ENCODE measurements at regions not wholly inside any gene's neighbourhood (a gene's known extent, or its start where the extent isn't known, plus 50 kb on each side); places are given as distances from the start of the nearest gene placed in this dataset.

GRCh38 chr3:30471796-30472489 lies 134.5 kb upstream of the TGFBR2 start:
- Histone ChIP-seq H3K27ac (ENCODE audit: low read depth, low read length) (no peak overlapping the region), H3K36me3 (ENCODE audit: insufficient read depth, low read length) (no peaks in the 10 kb centered on the region), H3K4me1 (ENCODE audit: insufficient read depth, low read length) (peaks cover 40% of the 10 kb centered on the region), H4K20me1 (ENCODE audit: insufficient read depth, low read length) (no peaks in the 10 kb centered on the region), H3K79me2 (ENCODE audit: insufficient read depth, low read length) (no peaks in the 10 kb centered on the region), H2AFZ (ENCODE audit: low read length) (no peak overlapping the region), H3K9me3 (ENCODE audit: low read depth, low read length) (no peaks in the 10 kb centered on the region), H3K27me3 (ENCODE audit: insufficient read depth, low read length) (no peaks in the 10 kb centered on the region), H3K4me3 (ENCODE audit: insufficient read depth, low read length) (no peak overlapping the region), H3K4me2 (ENCODE audit: insufficient read depth, low read length) (no peak overlapping the region)
- DNase-seq (ENCODE audit: insufficient read length, low spot score, missing footprints) = no peak
- TF ChIP-seq CTCF (IDR thresholded peaks at IDR 0.05; ENCODE audit: extremely low read depth, low read depth, low read length) = no peak

GRCh38 chr3:30473374-30474051 lies 132.9 kb upstream of the TGFBR2 start:
- Histone ChIP-seq H2AFZ (ENCODE audit: low read length) (no peak overlapping the region), H3K27ac (ENCODE audit: low read depth, low read length) (peak overlapping the region; percentile 70), H3K4me3 (ENCODE audit: insufficient read depth, low read length) (no peak overlapping the region), H3K4me1 (ENCODE audit: insufficient read depth, low read length) (peaks cover 36% of the 10 kb centered on the region), H3K36me3 (ENCODE audit: insufficient read depth, low read length) (no peaks in the 10 kb centered on the region), H4K20me1 (ENCODE audit: insufficient read depth, low read length) (no peaks in the 10 kb centered on the region), H3K9me3 (ENCODE audit: low read depth, low read length) (no peaks in the 10 kb centered on the region), H3K79me2 (ENCODE audit: insufficient read depth, low read length) (no peaks in the 10 kb centered on the region), H3K27me3 (ENCODE audit: insufficient read depth, low read length) (no peaks in the 10 kb centered on the region), H3K4me2 (ENCODE audit: insufficient read depth, low read length) (no peak overlapping the region)
- no peak for TF ChIP-seq CTCF (IDR thresholded peaks at IDR 0.05; ENCODE audit: extremely low read depth, low read depth, low read length)
- DNase-seq (ENCODE audit: insufficient read length, low spot score, missing footprints) = no peak

GRCh38 chr3:30474371-30474770 lies 132.0 kb upstream of the TGFBR2 start:
- Histone ChIP-seq H3K27me3 (ENCODE audit: insufficient read depth, low read length) (no peaks in the 10 kb centered on the region), H3K4me1 (ENCODE audit: insufficient read depth, low read length) (peaks cover 36% of the 10 kb centered on the region), H3K4me2 (ENCODE audit: insufficient read depth, low read length) (no peak overlapping the region), H3K4me3 (ENCODE audit: insufficient read depth, low read length) (no peak overlapping the region), H4K20me1 (ENCODE audit: insufficient read depth, low read length) (no peaks in the 10 kb centered on the region), H3K79me2 (ENCODE audit: insufficient read depth, low read length) (no peaks in the 10 kb centered on the region), H3K27ac (ENCODE audit: low read depth, low read length) (peak overlapping the region; percentile 70), H3K9me3 (ENCODE audit: low read depth, low read length) (no peaks in the 10 kb centered on the region), H3K36me3 (ENCODE audit: insufficient read depth, low read length) (no peaks in the 10 kb centered on the region), H2AFZ (ENCODE audit: low read length) (no peak overlapping the region)
- no peak for DNase-seq (ENCODE audit: insufficient read length, low spot score, missing footprints)
- TF ChIP-seq CTCF (IDR thresholded peaks at IDR 0.05; ENCODE audit: extremely low read depth, low read depth, low read length) = no peak

- Histone ChIP-seq H3K9me3 (ENCODE audit: low read depth, low read length) (no peaks in the 10 kb centered on the region), H4K20me1 (ENCODE audit: insufficient read depth, low read length) (no peaks in the 10 kb centered on the region), H3K4me1 (ENCODE audit: insufficient read depth, low read length) (peaks cover 36% of the 10 kb centered on the region), H3K27ac (ENCODE audit: low read depth, low read length) (no peak overlapping the region), H3K27me3 (ENCODE audit: insufficient read depth, low read length) (no peaks in the 10 kb centered on the region), H3K4me3 (ENCODE audit: insufficient read depth, low read length) (no peak overlapping the region), H3K36me3 (ENCODE audit: insufficient read depth, low read length) (no peaks in the 10 kb centered on the region), H3K4me2 (ENCODE audit: insufficient read depth, low read length) (no peak overlapping the region), H2AFZ (ENCODE audit: low read length) (no peak overlapping the region), H3K79me2 (ENCODE audit: insufficient read depth, low read length) (no peaks in the 10 kb centered on the region)
- TF ChIP-seq CTCF (IDR thresholded peaks at IDR 0.05; ENCODE audit: extremely low read depth, low read depth, low read length) = no peak
- no peak for DNase-seq (ENCODE audit: insufficient read length, low spot score, missing footprints)
Measured at GRCh38 chr3:30475038-30475808, 131.2 kb upstream of the TGFBR2 start.
